H1 (cell line): ENCODE measurements at regions not wholly inside any gene's neighbourhood (a gene's known extent, or its start where the extent isn't known, plus 50 kb on each side); places are given as distances from the start of the nearest gene placed in this dataset.

ENCODE experiments used
- KDM4A ChIP-seq: IDR thresholded peaks from one replicate; pipeline ENCODE4 v1.7.1; 2012; ENCODE audit warnings: low read depth, mild to moderate bottlenecking, moderate library complexity, low read length, inconsistent platforms; ENCODE audit not compliant: severe bottlenecking
- RBBP5 ChIP-seq: IDR thresholded peaks from 2 replicates; pipeline ENCODE4 v1.7.1; 2012; ENCODE audit warnings: low read depth, mild to moderate bottlenecking, inconsistent platforms, low read length, moderate library complexity, borderline replicate concordance
- SAP30 ChIP-seq: fragments of 300-600 bp; sonication (generic); IDR thresholded peaks from 2 replicates; pipeline ENCODE4 v1.7.1; 2012; ENCODE audit warnings: low read length, moderate library complexity, mild to moderate bottlenecking, inconsistent platforms; ENCODE audit not compliant: insufficient read depth, insufficient replicate concordance

- TF ChIP-seq SAP30, result no peak
- no peak for TF ChIP-seq RBBP5
- no peak for TF ChIP-seq KDM4A
Measured at GRCh38 chr5:120874081-120874862, 410.2 kb downstream of the PRR16 start (continued).
